Stimulated activated CD8-positive, alpha-beta memory T cell treated with anti-CD3 and anti-CD28 coated beads, Interleukin-2, amount 100 ng/mL, for 48 hours (primary cell): ENCODE measurements at regions not wholly inside any gene's neighbourhood (a gene's known extent, or its start where the extent isn't known, plus 50 kb on each side); places are given as distances from the start of the nearest gene placed in this dataset.

Experiments
- DNase-seq, 2 donors: peaks; one replicate each; pipeline ENCODE4 v3.0.0-alpha.2; 2020; ENCODE audit warnings: low read depth in 2 of 2

- DNase-seq: no peak
These were observed 543.6 kb downstream of the PLCL1 start for GRCh38 chr2:198347946-198348345.

DNA sequence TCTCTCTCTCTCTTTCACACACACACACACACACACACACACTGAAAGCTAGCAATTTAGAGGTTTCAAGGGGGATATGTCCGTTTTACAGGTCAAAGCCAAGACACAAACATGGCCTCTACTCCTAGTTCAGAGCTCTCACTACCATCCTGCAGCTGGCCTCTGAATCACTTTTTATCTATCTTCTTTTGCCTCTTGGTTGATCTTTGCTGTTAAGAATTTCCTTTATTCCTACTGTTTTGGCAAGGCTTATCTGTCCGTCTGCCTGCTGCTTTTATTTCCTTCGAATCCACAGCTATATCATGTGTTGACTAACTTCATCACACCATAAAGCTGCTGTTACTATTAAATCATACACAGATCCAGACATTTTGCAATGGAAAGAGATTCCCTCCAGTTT is 543.0 kb downstream of the PLCL1 start:
- no peak for DNase-seq

DNA sequence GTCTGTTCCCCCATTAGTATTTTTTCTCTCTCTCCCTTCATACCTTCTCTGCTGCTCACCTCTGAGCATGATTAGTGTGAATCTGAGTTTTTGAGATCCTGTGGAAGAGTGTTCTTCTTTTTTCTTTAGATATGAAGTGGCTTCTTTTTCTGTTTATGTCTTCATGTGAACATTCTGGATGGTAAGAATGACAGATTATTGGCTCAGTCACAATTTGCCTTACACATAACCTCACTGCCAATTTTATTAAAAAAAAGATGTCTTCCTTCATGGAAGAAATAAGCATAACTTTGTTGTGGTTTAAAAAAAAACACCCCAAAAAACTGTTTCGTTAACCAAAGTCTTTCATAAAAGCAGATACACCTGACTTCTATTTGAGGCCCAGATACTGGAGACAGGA is 539.1 kb downstream of the PLCL1 start:
- DNase-seq: no peak

- DNase-seq: no peak
These were observed 536.5 kb downstream of the PLCL1 start for GRCh38 chr2:198340846-198341245.

- DNase-seq: no peak
These were observed 534.7 kb downstream of the PLCL1 start for GRCh38 chr2:198339116-198339515.

DNA sequence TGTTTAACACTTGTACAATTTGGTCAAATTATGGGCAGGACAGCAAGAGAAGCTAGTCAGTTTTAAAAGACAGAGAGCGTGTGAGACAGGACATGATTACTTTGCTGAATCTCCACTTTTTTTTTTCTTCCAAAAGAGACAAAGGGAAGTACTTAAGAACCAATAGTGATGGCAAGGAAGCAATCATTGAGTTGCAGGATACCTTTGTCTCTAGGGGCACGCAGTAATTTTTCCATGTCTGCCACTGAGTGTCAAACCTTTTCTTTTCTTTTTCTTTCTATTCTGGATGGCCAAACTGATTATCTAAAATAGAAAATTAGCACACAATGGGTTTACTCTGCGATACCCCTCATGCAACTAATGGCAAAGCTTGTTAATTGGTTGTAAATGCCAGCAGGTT is 533.0 kb downstream of the PLCL1 start:
- no peak for DNase-seq

DNA sequence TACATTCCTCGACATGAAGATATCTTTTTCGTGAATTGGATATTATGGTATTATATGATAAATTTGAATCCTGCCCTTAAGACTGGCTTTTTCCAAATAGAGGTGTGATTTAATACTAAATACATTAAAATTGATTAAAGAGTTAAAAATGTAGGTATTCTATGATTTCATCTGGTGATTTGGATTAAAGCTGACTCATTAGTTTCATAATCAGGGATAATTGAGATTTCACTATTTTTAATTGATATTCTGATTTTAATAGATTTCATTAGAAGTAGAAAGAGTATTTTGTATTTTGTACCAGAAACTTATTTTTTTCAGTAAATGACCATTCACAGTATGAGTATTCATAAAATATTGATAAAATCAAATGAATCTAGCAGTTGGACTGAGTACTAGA is 524.1 kb downstream of the PLCL1 start:
- DNase-seq: no peak

GRCh38 chr2:198327526-198327925 is 523.1 kb downstream of the PLCL1 start:
- DNase-seq: no peak

DNA sequence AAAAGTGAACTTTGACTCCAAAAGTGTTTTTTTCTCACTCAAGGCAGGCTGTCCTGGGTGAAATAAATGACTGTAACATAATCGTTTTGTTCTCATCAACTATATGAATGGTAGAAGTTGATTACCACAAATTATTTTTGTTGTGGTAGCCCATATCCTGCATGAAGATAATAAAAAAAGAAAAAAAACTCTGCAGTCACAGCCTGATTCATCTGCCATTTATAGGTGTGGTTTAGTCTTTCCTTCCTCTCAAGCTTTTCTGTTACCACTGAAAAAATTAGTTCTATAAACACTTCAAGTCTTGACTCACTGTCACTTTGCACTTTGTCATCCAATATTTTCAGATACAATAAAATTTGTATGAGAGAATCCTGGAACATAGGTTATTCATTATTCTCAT is 522.0 kb downstream of the PLCL1 start:
- no peak for DNase-seq

DNA sequence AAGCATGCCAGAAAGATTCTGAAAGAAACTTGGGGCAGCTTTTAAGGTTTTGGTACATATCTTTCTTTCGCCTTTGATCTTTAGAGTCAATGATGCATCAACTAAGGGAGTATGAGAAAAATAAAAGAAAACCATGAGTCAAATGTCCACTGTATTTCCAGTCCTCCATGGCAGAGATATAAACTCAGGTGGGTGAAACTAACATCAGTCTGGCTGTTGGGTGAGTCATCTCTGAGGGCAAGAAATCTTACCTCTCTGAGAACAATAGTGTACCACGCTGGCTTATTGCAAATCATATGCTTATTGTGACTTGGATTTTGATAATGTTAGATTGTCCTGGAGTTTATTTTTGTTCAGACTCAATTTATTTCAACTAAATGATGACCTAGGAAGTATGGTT is 521.0 kb downstream of the PLCL1 start:
- no peak for DNase-seq

GRCh38 chr2:198324071-198324470 is 519.7 kb downstream of the PLCL1 start:
- DNase-seq: no peak

- DNase-seq: no peak
These were observed 517.9 kb downstream of the PLCL1 start for GRCh38 chr2:198322275-198322674.

DNA sequence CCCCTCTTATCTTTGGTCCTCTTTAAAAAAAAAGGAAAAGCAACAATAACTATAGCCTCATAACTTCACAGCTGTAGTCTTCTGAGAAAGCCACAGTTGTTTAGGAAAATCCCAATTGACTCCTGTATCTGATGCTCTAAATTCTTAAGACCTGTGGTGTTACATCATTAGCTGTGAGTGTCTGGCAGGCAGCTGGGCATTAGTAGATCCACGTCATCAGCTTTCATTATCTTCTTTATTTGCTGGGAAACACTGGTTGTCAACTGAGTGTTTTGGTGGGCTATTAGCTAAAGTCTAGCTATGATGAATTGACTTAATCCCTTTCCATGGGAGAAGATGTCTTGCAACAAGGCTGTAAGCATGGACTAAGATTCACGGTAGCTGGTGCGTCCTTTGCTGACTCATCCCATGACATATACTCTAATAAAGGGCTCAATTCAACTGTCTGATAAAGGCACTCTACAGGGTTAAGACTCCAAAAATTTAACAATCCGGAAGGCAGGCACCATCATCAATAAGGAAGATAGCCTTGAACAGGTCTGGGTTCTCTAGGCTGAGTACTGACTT is 517.2 kb downstream of the PLCL1 start:
- DNase-seq: no peak

DNA sequence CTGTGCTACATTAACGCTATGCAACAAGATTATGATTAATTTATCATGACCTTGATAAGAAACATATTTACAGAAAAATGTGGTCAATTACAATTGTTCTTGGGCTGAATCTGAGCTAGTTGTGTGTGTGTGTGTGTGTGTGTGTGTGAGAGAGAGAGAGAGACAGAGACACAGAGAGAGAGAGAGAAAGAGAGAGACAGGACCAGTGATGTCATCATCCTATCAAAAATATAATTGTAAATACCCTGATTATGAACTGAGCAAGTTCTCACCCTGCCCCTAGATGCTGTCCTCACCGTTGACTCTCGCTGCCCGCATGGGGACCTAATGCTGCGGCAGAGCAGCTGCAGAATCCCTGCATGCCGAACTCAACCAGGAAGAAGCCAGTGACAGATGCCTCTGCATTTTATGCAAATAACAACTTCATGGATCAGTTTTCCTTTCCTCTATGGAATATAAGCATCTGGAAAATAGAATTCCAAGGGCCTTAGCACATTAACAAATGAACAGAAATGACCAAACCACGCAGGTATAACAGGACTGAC is 512.5 kb downstream of the PLCL1 start:
- no peak for DNase-seq

- DNase-seq: no peak
These were observed 511.6 kb downstream of the PLCL1 start for GRCh38 chr2:198315791-198316630.

DNA sequence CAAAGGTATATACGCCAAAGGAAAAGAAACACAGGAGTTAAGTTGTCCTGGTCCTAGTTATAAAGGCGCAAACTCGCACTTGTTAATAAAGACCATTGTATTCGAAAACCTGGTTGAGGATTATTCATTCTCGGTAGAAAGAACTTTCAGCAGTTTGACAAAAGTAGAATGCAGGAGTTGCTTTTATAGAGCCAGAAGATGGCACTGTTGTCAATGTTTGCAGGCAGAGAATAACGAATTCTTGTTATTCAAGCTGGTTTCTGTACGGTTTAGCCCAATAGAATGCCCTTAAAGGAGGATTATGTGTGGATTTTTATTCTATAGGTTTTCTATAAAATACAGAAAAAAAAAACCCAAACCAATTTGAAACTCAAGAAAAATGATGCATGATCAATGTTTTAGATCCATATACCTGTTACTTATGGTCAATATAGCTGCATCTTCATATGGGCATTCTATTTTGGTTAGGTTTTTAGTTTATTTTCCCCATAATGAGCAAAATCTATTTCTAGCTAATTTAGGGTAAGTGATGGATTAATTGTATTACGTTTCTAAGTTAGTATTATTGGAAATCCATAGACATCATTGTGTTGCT is 510.3 kb downstream of the PLCL1 start:
- DNase-seq: no peak

DNA sequence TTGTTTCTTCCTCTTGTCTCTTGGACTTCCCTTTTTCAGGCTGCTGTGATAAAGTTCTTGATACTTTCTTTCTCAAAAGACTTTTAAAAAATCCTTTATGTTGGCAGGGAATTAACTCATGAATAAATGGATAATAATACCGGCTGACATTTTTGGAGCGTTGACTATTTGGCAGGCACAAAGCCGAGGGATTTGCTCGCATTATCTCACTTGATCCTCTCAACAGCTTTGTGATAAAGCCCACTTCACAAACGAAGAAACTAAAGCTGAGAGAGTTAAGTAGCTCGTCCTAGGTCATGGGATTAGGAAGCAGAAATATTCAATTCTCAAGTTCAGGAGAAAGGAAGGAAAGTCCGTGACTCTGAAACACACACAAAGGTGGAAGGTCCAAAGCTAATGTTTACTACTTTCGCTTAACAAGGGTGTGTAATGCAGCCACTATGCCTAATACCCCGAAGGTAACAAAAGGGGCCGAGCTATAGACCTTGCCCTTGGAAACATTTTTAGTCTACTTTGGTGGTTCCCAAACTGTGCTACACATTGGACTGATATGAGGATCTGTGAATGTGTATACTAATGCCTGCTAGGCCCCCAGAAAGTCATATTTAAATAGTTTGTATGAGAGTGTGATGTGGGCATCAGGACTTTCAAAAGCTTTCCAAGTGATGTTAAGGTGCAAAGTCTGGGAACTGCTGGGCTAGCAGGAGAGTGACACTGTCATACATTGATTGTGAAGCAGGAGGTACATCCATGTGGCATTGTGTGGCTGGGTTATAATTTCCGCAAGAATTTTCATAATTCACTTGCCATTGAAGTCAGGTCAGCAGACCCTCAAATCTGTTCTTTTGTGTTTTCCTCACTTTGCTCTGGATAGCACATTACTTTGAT is 508.4 kb downstream of the PLCL1 start:
- DNase-seq: no peak

DNA sequence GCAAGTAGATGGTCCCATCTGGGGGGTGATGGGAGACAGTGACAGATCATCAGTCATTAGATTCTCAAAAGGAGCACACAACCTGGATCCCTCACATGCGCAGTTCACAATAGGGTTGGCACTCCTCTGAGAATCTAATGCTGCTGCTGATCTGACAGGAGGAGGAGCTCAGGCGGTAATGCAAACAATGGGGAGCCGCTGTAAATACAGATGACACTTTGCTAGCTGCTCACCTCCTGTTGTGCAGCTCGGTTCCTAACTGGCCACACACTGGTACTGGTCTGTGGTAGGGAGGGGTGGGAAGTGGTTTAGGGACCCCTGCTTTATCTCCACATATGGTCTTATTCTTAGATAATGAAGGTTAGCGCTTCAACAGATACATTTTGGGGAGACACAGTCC is 506.6 kb downstream of the PLCL1 start:
- DNase-seq: no peak

- peak; percentile 5 to 25 for DNase-seq
These were observed 505.4 kb downstream of the PLCL1 start for GRCh38 chr2:198309673-198310280.

DNA sequence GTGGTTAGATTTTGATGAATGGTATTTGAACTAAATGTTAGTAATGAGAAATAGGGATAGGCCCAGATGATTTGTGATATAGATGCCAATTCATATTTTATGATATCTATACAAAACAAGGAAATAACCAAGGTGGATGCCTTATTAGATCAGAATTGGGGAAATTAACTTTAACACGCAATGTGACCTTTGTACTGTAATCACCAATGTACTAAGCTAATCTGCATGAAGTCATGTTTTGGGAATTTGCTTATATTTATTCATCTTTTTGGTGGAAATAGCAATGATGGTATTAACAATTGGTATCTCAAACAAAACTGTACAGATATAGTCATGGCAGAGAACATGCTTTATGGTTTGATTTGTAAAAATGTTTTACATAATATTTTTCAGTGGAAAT is 504.7 kb downstream of the PLCL1 start:
- DNase-seq: no peak

DNA sequence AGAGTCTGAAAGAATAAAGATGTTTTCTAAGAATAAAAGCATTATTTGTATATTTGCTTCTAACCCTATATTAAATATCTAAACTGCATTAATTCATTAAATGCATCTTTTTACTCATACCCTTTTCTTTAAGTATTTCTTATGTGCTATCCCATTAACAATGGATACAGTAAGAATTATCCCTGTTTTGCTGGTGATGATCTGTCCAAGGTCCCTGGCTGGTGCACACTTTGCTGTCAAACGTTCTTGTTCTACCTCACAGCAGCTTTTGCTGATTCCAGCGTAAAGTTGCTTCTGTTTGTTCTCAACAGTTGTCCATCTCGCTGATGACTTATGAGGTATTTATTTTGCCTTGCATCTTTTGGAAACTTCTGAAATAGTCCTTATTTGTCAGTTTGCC is 504.0 kb downstream of the PLCL1 start:
- DNase-seq: no peak

- DNase-seq: no peak
These were observed 502.7 kb downstream of the PLCL1 start for GRCh38 chr2:198307093-198307492.
